ENCODE measurements at regions not wholly inside any gene's neighbourhood (a gene's known extent, or its start where the extent isn't known, plus 50 kb on each side); places are given as distances from the start of the nearest gene placed in this dataset.

GRCh38 chr4:121277194-121278105 lies 103.4 kb downstream of the QRFPR start:
- no peaks in the 10 kb centered on the region for H3K9me3 ChIP-seq (ENCODE audit: low read length)
- H3K9ac ChIP-seq (ENCODE audit: low read length): no peak overlapping the region
- no peaks in the 10 kb centered on the region for H3K27me3 ChIP-seq (ENCODE audit: low read length)
- H2AFZ ChIP-seq (ENCODE audit: low read length): no peak overlapping the region
- peak; percentile 80 for DNase-seq
- H3K79me2 ChIP-seq (ENCODE audit: low read length): no peaks in the 10 kb centered on the region
- H3K9me2 ChIP-seq (replicated peaks; ENCODE audit: insufficient read depth, low read length): no peaks in the 10 kb centered on the region
- H3K4me1 ChIP-seq (ENCODE audit: low read length): peaks cover 6% of the 10 kb centered on the region
- H4K20me1 ChIP-seq (ENCODE audit: insufficient read depth, low read depth, low read length): no peaks in the 10 kb centered on the region
- H3K4me3 ChIP-seq (ENCODE audit: low read length): no peak overlapping the region
- no peak overlapping the region for H3K4me2 ChIP-seq (ENCODE audit: low read depth, low read length, poor library complexity, severe bottlenecking)
- H3K27ac ChIP-seq (ENCODE audit: low read length): no peak overlapping the region
- H3K36me3 ChIP-seq (ENCODE audit: insufficient read depth, low read length): no peaks in the 10 kb centered on the region

GRCh38 chr4:121273191-121273590 lies 107.6 kb downstream of the QRFPR start:
- Histone ChIP-seq H3K4me2 (ENCODE audit: low read depth, low read length, poor library complexity, severe bottlenecking) (no peak overlapping the region), H4K20me1 (ENCODE audit: insufficient read depth, low read depth, low read length) (no peaks in the 10 kb centered on the region), H3K9ac (ENCODE audit: low read length) (no peak overlapping the region), H3K27ac (ENCODE audit: low read length) (no peak overlapping the region), H3K4me1 (ENCODE audit: low read length) (no peaks in the 10 kb centered on the region), H3K36me3 (ENCODE audit: insufficient read depth, low read length) (no peaks in the 10 kb centered on the region), H3K27me3 (ENCODE audit: low read length) (no peaks in the 10 kb centered on the region), H3K9me2 (replicated peaks; ENCODE audit: insufficient read depth, low read length) (no peaks in the 10 kb centered on the region), H3K9me3 (ENCODE audit: low read length) (no peaks in the 10 kb centered on the region), H2AFZ (ENCODE audit: low read length) (no peak overlapping the region), H3K4me3 (ENCODE audit: low read length) (no peak overlapping the region), H3K79me2 (ENCODE audit: low read length) (no peaks in the 10 kb centered on the region)
- DNase-seq: peak; percentile 15

- Histone ChIP-seq H3K9me2 (replicated peaks; ENCODE audit: insufficient read depth, low read length) (no peaks in the 10 kb centered on the region), H2AFZ (ENCODE audit: low read length) (no peak overlapping the region)
Observed at GRCh38 chr4:121272526-121272925, 108.3 kb downstream of the QRFPR start.

GRCh38 chr4:121270389-121270788 lies 106.3 kb upstream of the TNIP3 start:
- Histone ChIP-seq H3K9ac (ENCODE audit: low read length) (no peak overlapping the region), H3K4me1 (ENCODE audit: low read length) (no peaks in the 10 kb centered on the region), H3K9me3 (ENCODE audit: low read length) (no peaks in the 10 kb centered on the region), H3K27me3 (ENCODE audit: low read length) (no peaks in the 10 kb centered on the region), H3K4me3 (ENCODE audit: low read length) (no peak overlapping the region), H3K4me2 (ENCODE audit: low read depth, low read length, poor library complexity, severe bottlenecking) (no peak overlapping the region), H3K79me2 (ENCODE audit: low read length) (no peaks in the 10 kb centered on the region), H3K36me3 (ENCODE audit: insufficient read depth, low read length) (no peaks in the 10 kb centered on the region), H2AFZ (ENCODE audit: low read length) (no peak overlapping the region), H4K20me1 (ENCODE audit: insufficient read depth, low read depth, low read length) (no peaks in the 10 kb centered on the region), H3K27ac (ENCODE audit: low read length) (no peak overlapping the region), H3K9me2 (replicated peaks; ENCODE audit: insufficient read depth, low read length) (no peaks in the 10 kb centered on the region)
- DNase-seq: peak; percentile 7

More at GRCh38 chr4:121272526-121272925, 108.3 kb downstream of the QRFPR start:
- no peaks in the 10 kb centered on the region for H3K4me1 ChIP-seq (ENCODE audit: low read length)
- no peaks in the 10 kb centered on the region for H3K27me3 ChIP-seq (ENCODE audit: low read length)
- H3K9ac ChIP-seq (ENCODE audit: low read length): no peak overlapping the region
- no peaks in the 10 kb centered on the region for H3K79me2 ChIP-seq (ENCODE audit: low read length)
- no peak overlapping the region for H3K4me2 ChIP-seq (ENCODE audit: low read depth, low read length, poor library complexity, severe bottlenecking)
- no peak overlapping the region for H3K4me3 ChIP-seq (ENCODE audit: low read length)
- H4K20me1 ChIP-seq (ENCODE audit: insufficient read depth, low read depth, low read length): no peaks in the 10 kb centered on the region
- DNase-seq: no peak
- H3K27ac ChIP-seq (ENCODE audit: low read length): no peak overlapping the region
- H3K9me3 ChIP-seq (ENCODE audit: low read length): no peaks in the 10 kb centered on the region
- no peaks in the 10 kb centered on the region for H3K36me3 ChIP-seq (ENCODE audit: insufficient read depth, low read length)

GRCh38 chr4:121269001-121269400 lies 104.9 kb upstream of the TNIP3 start:
- DNase-seq: peak; percentile 11
- no peak overlapping the region for H3K4me3 ChIP-seq (ENCODE audit: low read length)
- H3K9ac ChIP-seq (ENCODE audit: low read length): no peak overlapping the region
- H4K20me1 ChIP-seq (ENCODE audit: insufficient read depth, low read depth, low read length): no peaks in the 10 kb centered on the region
- no peaks in the 10 kb centered on the region for H3K27me3 ChIP-seq (ENCODE audit: low read length)
- H3K36me3 ChIP-seq (ENCODE audit: insufficient read depth, low read length): no peaks in the 10 kb centered on the region
- no peaks in the 10 kb centered on the region for H3K9me3 ChIP-seq (ENCODE audit: low read length)
- no peaks in the 10 kb centered on the region for H3K4me1 ChIP-seq (ENCODE audit: low read length)
- H3K27ac ChIP-seq (ENCODE audit: low read length): no peak overlapping the region
- no peaks in the 10 kb centered on the region for H3K79me2 ChIP-seq (ENCODE audit: low read length)
- no peak overlapping the region for H3K4me2 ChIP-seq (ENCODE audit: low read depth, low read length, poor library complexity, severe bottlenecking)
- H3K9me2 ChIP-seq (replicated peaks; ENCODE audit: insufficient read depth, low read length): no peaks in the 10 kb centered on the region
- no peak overlapping the region for H2AFZ ChIP-seq (ENCODE audit: low read length)

GRCh38 chr4:121266982-121267381 lies 102.9 kb upstream of the TNIP3 start:
- H3K4me3 ChIP-seq (ENCODE audit: low read length): no peak overlapping the region
- no peaks in the 10 kb centered on the region for H3K9me2 ChIP-seq (replicated peaks; ENCODE audit: insufficient read depth, low read length)
- H3K36me3 ChIP-seq (ENCODE audit: insufficient read depth, low read length): no peaks in the 10 kb centered on the region
- no peak overlapping the region for H3K9ac ChIP-seq (ENCODE audit: low read length)
- H3K4me1 ChIP-seq (ENCODE audit: low read length): no peaks in the 10 kb centered on the region
- no peak overlapping the region for H3K27ac ChIP-seq (ENCODE audit: low read length)
- H3K27me3 ChIP-seq (ENCODE audit: low read length): no peaks in the 10 kb centered on the region
- no peaks in the 10 kb centered on the region for H3K79me2 ChIP-seq (ENCODE audit: low read length)
- H4K20me1 ChIP-seq (ENCODE audit: insufficient read depth, low read depth, low read length): no peaks in the 10 kb centered on the region
- DNase-seq: peak; percentile 17
- H3K9me3 ChIP-seq (ENCODE audit: low read length): no peaks in the 10 kb centered on the region
- no peak overlapping the region for H2AFZ ChIP-seq (ENCODE audit: low read length)
- H3K4me2 ChIP-seq (ENCODE audit: low read depth, low read length, poor library complexity, severe bottlenecking): no peak overlapping the region

- Histone ChIP-seq H4K20me1 (ENCODE audit: insufficient read depth, low read depth, low read length) (no peaks in the 10 kb centered on the region), H3K36me3 (ENCODE audit: insufficient read depth, low read length) (no peaks in the 10 kb centered on the region), H2AFZ (ENCODE audit: low read length) (no peak overlapping the region), H3K4me3 (ENCODE audit: low read length) (no peak overlapping the region), H3K79me2 (ENCODE audit: low read length) (no peaks in the 10 kb centered on the region), H3K4me2 (ENCODE audit: low read depth, low read length, poor library complexity, severe bottlenecking) (no peak overlapping the region), H3K27me3 (ENCODE audit: low read length) (no peaks in the 10 kb centered on the region), H3K27ac (ENCODE audit: low read length) (no peak overlapping the region), H3K9ac (ENCODE audit: low read length) (no peak overlapping the region), H3K9me2 (replicated peaks; ENCODE audit: insufficient read depth, low read length) (no peaks in the 10 kb centered on the region), H3K4me1 (ENCODE audit: low read length) (no peaks in the 10 kb centered on the region), H3K9me3 (ENCODE audit: low read length) (no peaks in the 10 kb centered on the region)
- DNase-seq: no peak
Observed at GRCh38 chr4:121256887-121257466, 92.9 kb upstream of the TNIP3 start.

GRCh38 chr4:121255986-121256750 lies 92.0 kb upstream of the TNIP3 start:
- Histone ChIP-seq H3K36me3 (ENCODE audit: insufficient read depth, low read length) (no peaks in the 10 kb centered on the region), H3K27me3 (ENCODE audit: low read length) (no peaks in the 10 kb centered on the region), H3K79me2 (ENCODE audit: low read length) (no peaks in the 10 kb centered on the region), H2AFZ (ENCODE audit: low read length) (no peak overlapping the region), H3K4me1 (ENCODE audit: low read length) (no peaks in the 10 kb centered on the region), H3K9ac (ENCODE audit: low read length) (no peak overlapping the region), H3K27ac (ENCODE audit: low read length) (no peak overlapping the region), H3K9me3 (ENCODE audit: low read length) (no peaks in the 10 kb centered on the region), H3K9me2 (replicated peaks; ENCODE audit: insufficient read depth, low read length) (no peaks in the 10 kb centered on the region), H4K20me1 (ENCODE audit: insufficient read depth, low read depth, low read length) (no peaks in the 10 kb centered on the region), H3K4me2 (ENCODE audit: low read depth, low read length, poor library complexity, severe bottlenecking) (no peak overlapping the region), H3K4me3 (ENCODE audit: low read length) (no peak overlapping the region)
- DNase-seq: no peak

All from Karpas-422 (cell line).